HL-60/S4 treated with retinoic acid at 250 ng/mL for 4 days and 3 days (cell line): ENCODE measurements at regions not wholly inside any gene's neighbourhood (a gene's known extent, or its start where the extent isn't known, plus 50 kb on each side); places are given as distances from the start of the nearest gene placed in this dataset.
"Not testable (repeated sequence)": the region's sequence is repeated elsewhere in the genome, so short reads cannot be mapped to it uniquely, and the experiment has no call there.

Experiments
- in situ Hi-C: fragments of 300-500 bp; cut with MboI; formaldehyde crosslinking; loops from 2 replicates; pipeline ENCODE4 v1.7.0; 2022; ENCODE audit warnings: low sequenced_read_pairs

- in situ Hi-C loops: no loop called here
Measured at GRCh38 chr3:150329408-150329807, 78.7 kb upstream of the TSC22D2 start.

GRCh38 chr3:150328654-150329040, 79.5 kb upstream of the TSC22D2 start:
- in situ Hi-C loops: no loop called here

- in situ Hi-C loops: no loop called here
Measured at GRCh38 chr3:150327678-150328653, 80.1 kb upstream of the TSC22D2 start.

GRCh38 chr3:150324788-150325187, 83.3 kb upstream of the TSC22D2 start:
- in situ Hi-C loops: no loop called here

- in situ Hi-C loops: no loop called here
Measured at GRCh38 chr3:150324245-150324644, 83.9 kb upstream of the TSC22D2 start.

- in situ Hi-C loops: no loop called here
Measured at GRCh38 chr3:150323770-150324169, 84.3 kb upstream of the TSC22D2 start.

GRCh38 chr3:150323091-150323490, 85.0 kb upstream of the TSC22D2 start:
- in situ Hi-C loops: not testable (repeated sequence)

- in situ Hi-C loops: not testable (repeated sequence)
Measured at GRCh38 chr3:150320971-150321370, 87.1 kb upstream of the TSC22D2 start.

GRCh38 chr3:150319900-150320299, 88.2 kb upstream of the TSC22D2 start:
- in situ Hi-C loops: no loop called here

GRCh38 chr3:150317469-150317868, 90.6 kb upstream of the TSC22D2 start:
- in situ Hi-C loops: no loop called here

- in situ Hi-C loops: no loop called here
Measured at GRCh38 chr3:150315721-150316120, 92.4 kb upstream of the TSC22D2 start.

GRCh38 chr3:150314248-150315004, 93.7 kb upstream of the TSC22D2 start:
- in situ Hi-C loops: no loop called here

- in situ Hi-C loops: no loop called here
Measured at GRCh38 chr3:150312018-150312657, 96.0 kb upstream of the TSC22D2 start.

GRCh38 chr3:150311156-150311555, 96.9 kb upstream of the TSC22D2 start:
- in situ Hi-C loops: no loop called here

GRCh38 chr3:150309557-150309956, 98.5 kb upstream of the TSC22D2 start:
- in situ Hi-C loops: no loop called here

- in situ Hi-C loops: no loop called here
Measured at GRCh38 chr3:150309257-150309542, 98.9 kb upstream of the TSC22D2 start.

- in situ Hi-C loops: no loop called here
Measured at GRCh38 chr3:150308481-150309256, 99.4 kb upstream of the TSC22D2 start.

- in situ Hi-C loops: no loop called here
Measured at GRCh38 chr3:150308037-150308319, 100.1 kb upstream of the TSC22D2 start.

GRCh38 chr3:150307311-150308036, 100.6 kb upstream of the TSC22D2 start:
- in situ Hi-C loops: no loop called here

GRCh38 chr3:150306906-150307305, 101.2 kb upstream of the TSC22D2 start:
- in situ Hi-C loops: no loop called here
